HG03571 (cell line): ENCODE measurements at regions not wholly inside any gene's neighbourhood (a gene's known extent, or its start where the extent isn't known, plus 50 kb on each side); places are given as distances from the start of the nearest gene placed in this dataset.

ENCODE experiments used
- ATAC-seq: cut with Tn5 transposase; IDR thresholded peaks from one replicate; pipeline ENCODE4 v1.9.1; 2021; ENCODE audit not compliant: unreplicated experiment

DNA sequence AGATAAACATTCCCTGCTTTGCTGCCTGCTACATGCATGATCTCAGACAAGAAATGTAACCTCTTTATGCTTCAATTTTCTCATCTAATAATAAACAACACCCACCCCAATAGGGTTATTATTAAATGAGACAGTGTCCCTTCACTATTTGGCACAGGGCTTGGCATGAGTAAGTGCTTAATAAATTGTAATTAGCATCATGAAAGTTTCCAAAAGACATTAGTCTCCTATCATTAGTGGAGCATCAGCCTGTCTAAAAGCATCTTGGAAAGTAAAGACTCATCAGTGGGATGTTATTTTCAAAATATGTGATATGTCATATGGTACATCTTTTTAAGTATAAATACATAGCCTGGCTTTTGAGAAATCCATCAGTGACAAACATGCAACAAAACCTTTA is 275.0 kb downstream of the ZEB2 start:
- ATAC-seq: no peak

DNA sequence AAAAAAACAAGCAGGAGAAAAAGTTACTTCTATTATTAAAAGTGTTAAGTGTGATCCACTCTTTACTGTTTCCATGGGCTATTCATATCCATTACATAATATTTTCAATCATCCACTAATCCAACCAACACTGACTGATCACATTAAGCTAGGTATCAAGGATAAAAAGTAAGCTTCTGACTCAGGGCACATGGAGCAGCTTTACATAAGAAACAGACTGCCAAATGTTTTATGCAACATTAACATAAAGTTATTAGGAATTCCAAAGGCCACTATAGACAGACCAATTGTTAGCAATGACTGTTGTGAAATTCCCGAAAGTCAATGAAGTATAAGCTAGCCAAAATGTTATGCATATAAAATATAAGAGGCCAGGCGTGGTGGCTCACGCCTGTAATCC is 277.6 kb downstream of the ZEB2 start:
- ATAC-seq: no peak

DNA sequence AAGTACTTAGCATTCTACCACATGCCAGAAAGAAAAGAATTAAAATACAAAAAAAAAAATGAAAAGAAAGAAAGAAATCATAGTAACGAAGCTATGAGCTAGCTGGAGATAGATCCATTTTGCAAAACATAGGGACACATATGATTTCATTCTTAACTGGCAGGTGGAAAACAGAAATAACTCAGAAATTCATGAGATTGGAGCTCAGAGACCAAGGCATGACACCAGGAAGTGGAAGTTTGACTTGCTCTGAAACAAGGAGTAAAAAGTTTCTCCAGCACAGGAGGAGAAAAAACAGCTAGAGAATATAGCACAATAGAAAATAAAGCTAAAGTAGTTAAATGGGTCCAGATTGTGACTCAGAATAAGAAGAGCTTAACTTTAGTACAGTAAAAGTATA is 278.1 kb downstream of the ZEB2 start:
- no peak for ATAC-seq

DNA sequence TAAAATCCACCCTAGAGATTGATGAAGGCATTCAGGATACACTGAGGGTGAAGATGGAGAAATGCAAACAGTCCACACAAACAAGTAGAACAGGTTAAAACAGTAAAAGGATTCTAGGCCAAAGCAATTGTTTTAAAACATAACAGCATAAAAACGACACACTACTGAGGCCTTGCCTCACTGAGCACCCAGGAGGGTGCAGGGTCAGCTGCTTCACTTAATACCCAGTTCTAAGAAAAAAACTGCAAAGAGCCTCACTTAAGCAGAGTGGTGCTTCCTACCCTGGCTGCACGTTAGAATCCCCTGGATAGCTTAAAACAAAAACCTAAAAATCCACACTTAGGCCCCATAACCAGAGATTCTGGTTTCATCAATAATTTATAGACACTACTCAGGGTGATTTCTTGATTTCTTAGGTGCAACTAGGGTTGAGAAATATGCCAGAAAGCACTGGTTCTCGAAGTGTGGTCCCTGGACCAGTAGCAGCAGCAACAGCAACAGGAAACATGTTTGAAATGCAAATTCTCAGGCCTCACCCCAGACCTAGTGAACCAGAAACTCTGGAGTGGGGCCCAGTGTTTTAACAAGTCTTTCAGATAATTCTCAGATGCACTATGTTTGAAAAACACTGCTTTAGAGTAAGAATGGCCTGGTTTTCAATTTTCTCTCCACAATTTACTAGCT is 279.1 kb downstream of the ZEB2 start:
- ATAC-seq: peak; percentile 91

DNA sequence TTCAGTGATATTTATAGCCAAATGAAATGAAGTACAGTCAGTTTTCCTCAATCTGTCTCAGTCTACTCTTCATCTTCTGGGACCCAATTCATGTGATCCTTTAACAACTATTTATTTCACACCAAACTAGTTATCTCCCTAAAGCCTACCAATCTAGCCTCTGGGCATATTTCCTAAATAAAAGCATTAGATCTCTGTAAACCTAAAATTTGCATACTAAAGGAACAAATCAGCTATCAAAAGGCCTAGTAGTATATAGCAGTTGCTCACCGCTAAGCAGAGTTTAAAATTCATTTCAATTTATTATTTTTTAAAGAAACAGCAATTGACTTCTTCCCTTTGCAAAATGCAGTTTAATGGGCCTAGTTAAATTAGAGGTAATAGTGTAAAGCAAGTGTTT is 280.2 kb downstream of the ZEB2 start:
- no peak for ATAC-seq

DNA sequence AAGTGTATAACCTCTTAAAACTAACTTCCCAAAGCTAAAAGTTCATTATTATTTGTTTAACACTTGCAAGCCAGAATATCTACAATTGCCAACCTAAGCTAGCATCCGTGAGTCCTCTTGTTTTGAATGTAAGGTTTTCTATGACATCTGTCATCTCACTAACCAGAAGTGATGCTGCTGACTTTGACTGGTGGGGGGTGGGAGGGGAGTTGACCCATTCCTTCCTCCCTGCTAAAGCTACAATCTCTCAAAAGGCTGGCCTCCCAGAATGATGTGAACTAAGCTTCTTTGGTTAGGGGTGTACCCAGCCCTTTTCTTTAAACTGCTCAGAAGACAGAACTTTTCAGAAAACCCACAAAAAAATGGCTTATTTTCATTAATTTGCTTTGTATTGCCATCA is 280.6 kb downstream of the ZEB2 start:
- no peak for ATAC-seq

DNA sequence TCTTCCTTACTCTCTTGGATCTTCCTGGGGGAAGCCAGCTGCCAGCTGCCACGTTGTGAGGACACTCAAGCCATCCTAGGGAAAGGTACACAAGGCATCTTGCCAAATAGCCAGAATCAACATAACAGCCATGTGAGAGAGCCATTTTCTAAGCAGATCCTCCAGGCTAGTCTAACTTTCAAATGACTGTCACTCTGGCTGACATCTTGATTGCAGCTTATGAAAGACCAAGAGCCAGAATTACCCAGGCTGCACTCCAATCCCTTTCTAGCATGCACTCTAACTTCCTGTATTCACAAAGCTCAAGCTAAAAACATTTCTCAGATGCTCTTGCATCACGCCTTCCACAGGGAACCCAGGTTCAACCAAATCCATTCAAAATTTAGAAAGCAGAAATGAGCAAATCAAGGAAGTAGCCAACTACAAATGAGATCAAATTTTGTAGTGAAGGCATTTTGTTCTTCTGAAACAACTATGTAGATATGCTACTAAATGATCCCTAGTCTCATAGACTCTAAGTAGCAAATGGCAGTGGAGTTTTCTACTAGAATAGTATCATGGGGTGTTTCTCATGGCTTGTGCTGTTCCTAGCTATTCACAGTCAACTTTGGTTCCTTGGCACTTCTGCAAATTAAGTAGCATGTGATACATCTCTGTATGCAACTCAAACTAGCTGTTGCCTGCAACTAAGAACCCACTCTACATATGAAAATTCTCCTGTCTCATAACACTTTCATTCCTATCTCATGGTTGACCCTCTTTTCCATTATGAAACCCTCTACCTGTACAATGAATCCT is 281.9 kb downstream of the ZEB2 start:
- ATAC-seq: no peak

DNA sequence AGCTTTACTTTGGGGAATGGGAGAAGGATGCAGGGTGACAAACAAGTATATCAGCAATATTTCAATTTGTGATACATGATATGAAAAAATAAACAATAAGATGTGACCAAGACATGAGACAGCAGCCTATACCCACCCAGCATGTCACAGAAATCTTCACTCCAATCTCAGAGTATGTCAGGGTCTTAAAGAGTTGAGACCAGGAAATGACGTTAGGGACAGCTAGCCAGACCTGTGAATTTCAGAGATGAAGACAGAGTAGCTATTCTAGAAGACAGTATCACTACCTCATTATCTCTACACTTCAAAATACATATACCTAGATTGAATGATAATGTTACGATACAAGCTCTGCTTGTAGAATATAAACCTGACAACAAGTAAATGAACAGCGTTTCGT is 282.8 kb downstream of the ZEB2 start:
- ATAC-seq: no peak

DNA sequence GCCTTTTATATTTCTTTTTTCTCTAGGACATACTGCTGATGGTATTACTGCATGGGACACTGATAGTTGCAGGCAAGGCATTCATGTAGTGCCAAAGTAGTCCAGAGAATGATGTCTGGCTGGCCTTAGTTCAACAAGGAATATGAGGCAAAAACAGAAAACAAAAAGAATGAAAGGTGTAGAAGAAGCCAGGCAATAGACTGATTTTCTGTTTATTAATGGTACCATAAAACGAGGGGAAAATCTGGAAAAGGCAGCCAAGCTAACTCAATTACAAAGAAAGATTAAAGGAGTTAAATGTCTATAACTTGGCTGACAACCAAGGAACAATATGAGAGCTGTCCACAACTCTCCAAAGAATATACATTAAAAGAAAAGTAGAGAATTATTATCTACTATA is 284.9 kb downstream of the ZEB2 start:
- ATAC-seq: no peak

DNA sequence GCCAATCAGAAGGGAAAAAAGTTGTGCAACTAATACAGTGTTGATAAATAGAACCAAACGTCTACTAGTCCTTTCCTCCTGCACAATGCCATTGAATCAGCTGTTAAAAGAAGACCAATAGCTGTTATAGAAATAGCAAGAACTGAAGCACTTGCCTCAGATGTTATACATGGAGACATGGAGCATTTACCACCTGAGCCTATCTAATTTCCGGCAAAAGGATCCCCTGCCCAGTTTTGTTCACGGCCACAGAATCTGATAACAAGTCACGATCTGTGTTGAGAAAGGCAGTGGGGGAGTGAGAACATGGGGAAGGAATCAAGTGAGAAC is 285.4 kb downstream of the ZEB2 start:
- no peak for ATAC-seq

DNA sequence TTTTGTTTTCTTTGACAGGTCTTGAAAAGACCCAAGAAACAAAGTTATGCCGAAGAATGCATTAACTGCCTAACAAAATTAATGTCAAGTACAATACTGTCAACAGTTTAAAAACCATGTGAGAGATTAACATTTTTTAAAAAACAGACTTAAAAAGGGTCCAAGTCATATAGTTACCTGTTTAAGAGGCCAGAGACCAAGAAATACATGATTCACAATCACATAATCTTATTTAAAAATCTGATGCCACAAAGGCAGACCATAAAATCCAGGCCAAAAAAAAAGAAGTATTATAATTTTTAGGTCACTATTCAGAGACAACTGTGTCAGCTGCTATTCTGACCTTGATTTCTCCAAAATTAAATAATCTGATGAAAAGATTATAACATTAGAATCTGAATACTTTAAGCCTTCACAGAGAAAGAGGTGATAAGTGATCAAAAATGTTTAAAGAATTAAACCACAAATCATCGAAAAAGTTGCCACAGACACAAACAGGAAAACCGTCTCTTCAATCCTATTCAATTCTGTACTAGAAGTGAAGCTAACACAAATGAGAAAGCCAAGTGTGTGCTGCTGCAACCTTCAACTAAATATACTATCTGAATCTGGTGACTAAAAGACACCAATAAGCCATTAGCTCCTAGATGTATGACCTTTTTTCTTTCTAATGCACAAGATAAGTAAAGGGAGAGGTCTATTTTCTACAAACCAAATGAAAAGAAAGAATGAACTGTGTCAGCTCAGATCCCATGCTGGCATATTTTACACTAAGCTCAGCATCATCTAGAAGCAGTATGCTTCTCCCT is 286.0 kb downstream of the ZEB2 start:
- no peak for ATAC-seq

DNA sequence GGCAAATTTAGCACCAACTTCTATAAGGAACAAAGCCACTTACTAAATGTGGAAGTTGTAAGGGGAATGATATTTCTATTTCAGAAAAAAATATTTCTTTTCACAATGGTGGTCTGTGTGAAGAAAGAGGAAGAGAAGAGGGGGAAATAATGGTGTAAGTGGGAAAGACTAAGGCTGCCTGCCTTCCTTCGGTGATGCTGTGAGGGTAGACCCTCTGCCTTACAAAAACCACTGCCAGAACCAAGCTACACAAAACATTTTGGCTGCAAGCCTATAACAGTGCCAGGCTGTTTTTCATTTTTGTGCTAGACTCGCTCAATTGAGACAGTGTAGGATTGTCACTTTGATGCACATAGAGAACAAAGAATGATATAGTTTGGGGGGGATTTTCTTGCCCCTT is 286.6 kb downstream of the ZEB2 start:
- ATAC-seq: no peak

DNA sequence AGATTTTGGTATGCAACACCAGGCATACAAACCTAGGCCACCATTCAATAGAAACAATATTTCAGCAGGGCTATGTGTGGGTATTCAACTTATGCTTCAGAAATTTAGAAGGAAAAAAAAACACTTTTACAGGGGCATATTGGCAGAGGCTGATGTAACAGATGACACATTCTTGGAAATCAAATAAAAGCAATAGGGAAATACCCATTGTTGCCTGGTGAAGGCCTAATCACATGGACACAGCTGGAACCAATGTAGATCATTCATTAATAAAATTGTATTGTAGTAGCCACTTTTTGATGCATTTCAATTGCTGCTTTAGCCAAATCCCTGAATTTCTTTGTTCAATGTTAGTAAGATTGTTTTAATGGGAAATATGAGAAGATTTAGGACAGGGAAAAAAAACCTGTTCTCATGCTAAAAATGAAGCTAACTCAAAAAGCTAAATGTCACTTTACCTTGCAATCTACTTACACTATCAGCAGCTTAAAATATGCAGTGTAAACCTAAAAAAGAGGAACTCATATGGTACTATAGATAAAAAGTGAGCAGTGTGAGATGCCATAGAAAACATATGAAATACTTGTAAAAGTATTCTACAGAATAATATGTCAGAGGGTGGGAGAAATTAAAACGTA is 289.4 kb downstream of the ZEB2 start:
- no peak for ATAC-seq

DNA sequence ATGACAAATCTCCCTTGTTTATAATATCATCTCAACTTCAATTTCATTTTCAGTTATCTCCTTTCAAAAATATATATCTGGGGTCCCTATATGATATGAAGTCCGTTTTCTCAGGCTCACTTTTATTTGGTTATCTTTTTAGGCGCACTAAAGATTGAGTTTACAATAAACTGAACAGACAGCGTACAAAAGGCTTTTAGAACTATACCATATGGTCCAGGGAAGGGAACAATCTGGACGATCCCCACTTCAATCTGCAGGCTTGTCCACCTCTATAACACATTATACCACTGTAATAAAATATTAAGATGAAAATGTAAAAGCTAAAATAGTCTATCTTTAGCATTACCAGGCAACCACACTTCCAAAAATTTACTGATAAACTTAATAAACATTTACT is 289.9 kb downstream of the ZEB2 start:
- ATAC-seq: no peak

DNA sequence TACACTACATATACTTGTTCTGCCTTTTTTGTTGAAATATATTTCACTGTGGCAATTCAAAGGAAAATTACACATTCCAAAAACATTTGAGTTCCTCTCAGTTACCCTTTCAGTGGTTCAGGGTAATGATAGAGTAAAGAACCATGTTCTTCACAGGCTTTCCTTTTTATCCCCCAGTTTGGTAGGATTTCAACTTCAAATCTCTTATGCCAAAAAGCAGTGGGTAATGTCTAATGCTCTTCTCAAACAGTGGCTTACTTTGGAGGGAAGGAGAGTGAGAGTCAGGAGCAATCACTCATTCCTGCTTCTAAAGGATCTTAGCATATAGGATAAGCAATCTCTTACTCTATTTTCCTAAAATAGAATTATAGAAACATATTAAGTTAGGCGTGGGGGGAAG is 290.6 kb downstream of the ZEB2 start:
- ATAC-seq: no peak

DNA sequence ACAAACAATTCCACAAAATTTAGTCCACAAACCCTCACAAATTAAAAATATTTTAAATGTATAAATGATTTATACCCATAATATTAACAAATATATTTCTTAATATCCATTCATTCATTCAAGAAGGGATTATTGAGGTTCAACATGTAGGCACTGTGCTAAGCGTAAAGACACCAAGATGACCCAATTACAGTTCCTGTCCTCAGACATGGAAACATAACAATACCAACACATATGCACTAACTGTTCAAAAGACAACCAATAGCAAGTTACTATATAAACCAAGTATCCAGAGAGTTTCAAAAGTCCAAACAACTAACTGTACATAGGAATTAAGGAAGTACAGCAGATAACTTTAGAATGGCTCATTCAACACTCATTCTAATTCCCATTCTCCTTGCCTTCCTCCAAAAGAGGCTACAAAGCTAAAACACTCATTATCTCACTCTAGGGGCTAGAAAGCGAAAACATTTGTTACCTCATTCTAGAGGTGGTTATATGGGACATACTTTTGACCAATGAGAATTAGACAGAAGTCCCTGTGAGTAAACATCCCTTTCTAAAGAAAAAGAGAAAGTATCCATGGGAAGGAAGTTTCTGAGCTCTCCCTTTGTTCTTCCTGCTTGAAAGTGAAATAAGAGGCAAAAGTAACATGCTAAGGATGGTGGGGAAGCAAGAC is 292.4 kb downstream of the ZEB2 start:
- no peak for ATAC-seq

DNA sequence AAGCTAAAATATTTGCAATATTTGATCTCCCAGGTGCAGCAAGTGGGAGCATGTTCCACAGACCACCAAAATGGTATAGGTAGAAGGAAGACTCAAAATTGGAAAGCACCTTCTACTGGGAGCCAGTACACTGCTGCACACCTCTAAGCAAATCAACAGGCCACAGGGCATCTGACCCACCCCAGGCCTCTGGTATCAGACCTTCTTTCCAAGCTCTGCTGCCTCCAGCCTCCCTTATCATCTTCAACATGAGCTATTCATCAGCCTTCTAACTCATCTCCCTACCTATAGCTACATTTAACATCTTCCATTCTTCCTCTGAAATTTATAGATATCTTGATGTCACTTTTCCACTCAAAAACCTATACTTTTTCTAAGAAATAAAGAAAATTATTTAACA is 294.8 kb downstream of the ZEB2 start:
- no peak for ATAC-seq

DNA sequence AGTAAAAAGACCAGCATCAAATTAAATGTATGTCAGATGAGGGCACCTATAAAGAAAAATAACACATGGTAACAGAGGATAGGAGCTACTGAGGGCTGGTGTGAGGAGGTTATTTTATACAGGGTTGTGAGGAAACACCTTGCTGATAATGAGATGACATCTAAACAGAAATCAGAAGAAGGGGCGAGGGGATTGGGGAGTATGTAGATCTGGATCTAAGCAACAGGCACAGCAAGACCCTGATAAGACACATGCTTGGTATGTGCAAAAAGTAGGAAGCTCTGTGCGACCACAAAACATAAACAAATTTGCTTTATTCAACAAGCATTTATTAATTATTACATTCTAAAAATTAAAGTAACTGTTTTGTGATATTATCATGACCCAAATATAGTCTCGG is 295.4 kb downstream of the ZEB2 start:
- ATAC-seq: no peak

DNA sequence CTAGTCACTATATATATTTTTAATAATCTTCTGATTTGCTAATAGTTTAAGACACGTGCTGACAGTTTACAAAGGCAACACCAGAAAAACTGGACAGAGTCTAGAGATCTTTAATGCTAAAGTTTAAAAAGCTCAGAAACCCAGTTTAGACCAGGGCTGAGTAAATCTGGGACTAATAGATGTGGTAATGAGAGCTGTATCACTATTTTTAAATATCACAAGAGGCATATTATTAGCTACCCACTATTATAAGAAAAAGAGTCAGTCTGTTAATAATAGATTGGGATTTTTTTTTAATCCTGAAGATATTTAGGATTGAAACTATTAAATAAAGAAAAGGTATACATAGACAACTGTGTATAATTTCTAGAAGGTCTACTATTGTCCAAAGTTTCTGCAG is 299.9 kb downstream of the ZEB2 start:
- no peak for ATAC-seq

DNA sequence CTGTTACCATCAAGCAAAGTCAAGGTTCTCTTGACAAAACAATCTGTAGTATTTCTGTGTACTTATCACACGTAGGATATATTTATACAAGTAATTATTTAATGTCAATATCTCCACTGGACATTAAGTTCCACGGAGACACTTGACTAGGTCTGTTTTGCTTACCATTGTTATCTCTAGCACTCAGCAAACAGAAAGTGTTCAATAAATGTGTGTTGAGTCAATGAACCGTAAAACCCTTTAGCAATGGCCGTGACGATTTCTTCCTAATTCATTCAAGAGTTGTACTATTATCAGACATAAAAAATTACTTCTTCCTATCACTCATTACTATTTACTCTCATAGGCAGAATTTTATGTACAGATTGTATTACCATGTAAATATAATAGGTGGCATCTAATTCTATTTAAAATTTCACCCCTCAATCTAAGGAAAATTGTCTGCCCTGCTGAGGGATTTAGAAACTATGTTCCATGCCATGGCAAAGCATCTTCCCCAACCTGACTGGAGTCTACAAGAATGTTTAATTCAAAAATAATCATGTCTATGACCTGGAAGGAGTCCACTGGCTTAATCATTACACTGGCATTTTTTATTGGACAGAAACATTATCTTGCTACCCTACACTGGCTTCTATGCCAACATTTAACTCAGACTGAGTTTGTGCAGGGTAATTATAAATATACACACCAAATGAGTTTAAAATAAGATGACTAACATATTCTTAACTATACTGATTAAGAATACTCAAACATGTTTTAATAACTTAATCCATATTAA is 301.9 kb downstream of the ZEB2 start:
- no peak for ATAC-seq
